ENCODE measurements at regions not wholly inside any gene's neighbourhood (a gene's known extent, or its start where the extent isn't known, plus 50 kb on each side); places are given as distances from the start of the nearest gene placed in this dataset.

GRCh38 chr13:61766667-61767058, 351.0 kb upstream of the PCDH20 start:
- Histone ChIP-seq H4K20me1 (ENCODE audit: insufficient read depth) (no peaks in the 10 kb centered on the region), H3K9me3 (ENCODE audit: control insufficient read depth in 1 of 2, insufficient read depth in 1 of 2, low read depth in 1 of 2, low read length in 2 of 2) (no peaks in the 10 kb centered on the region), H3K79me2 (ENCODE audit: insufficient read depth, low read length) (no peaks in the 10 kb centered on the region), H3K4me1 (ENCODE audit: control insufficient read depth in 1 of 2, insufficient read depth in 2 of 2, low read length in 2 of 2) (no peaks in the 10 kb centered on the region), H3K36me3 (ENCODE audit: control insufficient read depth in 1 of 2, insufficient read depth in 2 of 2, low read length in 2 of 2) (no peaks in the 10 kb centered on the region), H3K9ac (ENCODE audit: low read length) (no peak overlapping the region), H3K27ac (ENCODE audit: low read depth, low read length) (no peak overlapping the region), H2AFZ (ENCODE audit: low read depth, low read length, poor library complexity, severe bottlenecking) (no peak overlapping the region), H3K9me2 (ENCODE audit: insufficient read depth) (no peaks in the 10 kb centered on the region), H3K4me3 (replicated peaks in 1 of 2; ENCODE audit: low read depth in 1 of 2, low read length in 2 of 2) (no peak overlapping the region), H3K4me2 (ENCODE audit: low read length) (no peak overlapping the region), H3K27me3 (ENCODE audit: insufficient read depth, low read length) (no peaks in the 10 kb centered on the region)
- no TSS peak for BruUV-seq (replicated peaks)
- ChIA-PET CTCF (no interaction called here), RAD21 (ENCODE audit: low non-redundant PET in 1 of 2, low total read pairs in 2 of 2, uncharacterized antibody in 2 of 2, unreplicated experiment in 2 of 2) (no interaction called here), POLR2A (no interaction called here)
- ATAC-seq (no peak), DNase-seq (ENCODE audit: low read depth, low spot score) (no peak)
- intact Hi-C loops (cut with micrococcal nuclease): no loop called here
- TF ChIP-seq EGR1 (IDR thresholded peaks at IDR 0.05; ENCODE audit: low read depth) (no peak), MAX (IDR thresholded peaks at IDR 0.05) (no peak), RAD21 (IDR thresholded peaks at IDR 0.05; ENCODE audit: low read depth) (no peak), EZH2 (IDR thresholded peaks at IDR 0.05) (no peak), YY1 (IDR thresholded peaks at IDR 0.05; ENCODE audit: extremely low read depth, insufficient replicate concordance, low read depth, low read length) (no peak), POLR2AphosphoS5 (IDR thresholded peaks at IDR 0.05; ENCODE audit: low read depth, low read length) (no peak), EZH2phosphoT487 (IDR thresholded peaks at IDR 0.05; ENCODE audit: borderline replicate concordance) (no peak), SRF (IDR thresholded peaks at IDR 0.05; ENCODE audit: low read depth) (no peak), JUND (IDR thresholded peaks at IDR 0.05) (no peak), SP1 (IDR thresholded peaks at IDR 0.05; ENCODE audit: low read depth) (no peak), FOSL1 (IDR thresholded peaks at IDR 0.05; ENCODE audit: low read depth) (no peak), ZNF274 (IDR thresholded peaks at IDR 0.05; ENCODE audit: low read depth, low read length) (no peak), CTCF (IDR thresholded peaks at IDR 0.05 in 2 of 3, conservative IDR thresholded peaks at IDR 0.05 in 1 of 3; ENCODE audit: borderline replicate concordance in 1 of 3, insufficient read depth in 1 of 3, low read depth in 2 of 3, low read length in 2 of 3) (no peak), SIN3A (IDR thresholded peaks at IDR 0.05; ENCODE audit: low read depth) (no peak), ELF1 (IDR thresholded peaks at IDR 0.05; ENCODE audit: borderline replicate concordance, low read depth) (no peak)

All from HCT116 (cell line).